Fibroblast of lung (primary cell): ENCODE measurements at regions not wholly inside any gene's neighbourhood (a gene's known extent, or its start where the extent isn't known, plus 50 kb on each side); places are given as distances from the start of the nearest gene placed in this dataset.

ENCODE experiments used
- DNase-seq, 2 donors: peaks; one replicate each; pipeline versions ENCODE4 v3.0.0 to v3.0.0-alpha.2; 2010; ENCODE audit warnings: low read depth in 2 of 2
- H2AFZ ChIP-seq: 2 replicates; pipeline ENCODE4 v1.5.1; 2012; ENCODE audit warnings: low read length, control low read depth, inconsistent platforms
- H3K27ac ChIP-seq: 2 replicates; pipeline ENCODE4 v1.5.1; 2011; ENCODE audit warnings: low read length, control low read depth; ENCODE audit not compliant: insufficient read depth
- H3K27me3 ChIP-seq: 2 replicates; pipeline ENCODE4 v1.5.1; 2011; ENCODE audit warnings: mild to moderate bottlenecking, low read length; ENCODE audit not compliant: control insufficient read depth, insufficient read depth
- H3K36me3 ChIP-seq: 2 replicates; pipeline ENCODE4 v1.5.1; 2011; ENCODE audit warnings: low read length; ENCODE audit not compliant: control insufficient read depth, insufficient read depth
- H3K4me1 ChIP-seq: 2 replicates; pipeline ENCODE4 v1.5.1; 2011; ENCODE audit warnings: low read length; ENCODE audit not compliant: control insufficient read depth, insufficient read depth; ENCODE audit errors: extremely low read depth
- H3K4me2 ChIP-seq: 2 replicates; pipeline ENCODE4 v1.5.1; 2011; ENCODE audit warnings: low read length, control low read depth; ENCODE audit not compliant: insufficient read depth; ENCODE audit errors: extremely low read depth
- H3K4me3 ChIP-seq, 4 experiments: fragments of 200-600 bp in 1 of 4; sonication (generic) in 1 of 4; replicated peaks in 1 of 4; 2 replicates each; pipeline ENCODE4 v1.5.1; 2011 to 2016; ENCODE audit warnings: low read length in 4 of 4, low read depth in 3 of 4, mild to moderate bottlenecking in 3 of 4, control low read depth in 2 of 4, inconsistent platforms in 1 of 4, mixed read lengths in 1 of 4; ENCODE audit not compliant: insufficient read depth in 1 of 4; ENCODE audit errors: control extremely low read depth in 1 of 4
- H3K79me2 ChIP-seq: 2 replicates; pipeline ENCODE4 v1.5.1; 2012; ENCODE audit warnings: mild to moderate bottlenecking, low read length, inconsistent platforms; ENCODE audit not compliant: control insufficient read depth, insufficient read depth
- H3K9ac ChIP-seq: 2 replicates; pipeline ENCODE4 v1.5.1; 2011; ENCODE audit warnings: mild to moderate bottlenecking, low read length, control low read depth; ENCODE audit not compliant: insufficient read depth
- H3K9me3 ChIP-seq: 2 replicates; pipeline ENCODE4 v1.5.1; 2012; ENCODE audit warnings: low read depth, low read length; ENCODE audit not compliant: control insufficient read depth, insufficient read depth
- H4K20me1 ChIP-seq: 2 replicates; pipeline ENCODE4 v1.5.1; 2011; ENCODE audit warnings: low read length; ENCODE audit not compliant: control insufficient read depth, insufficient read depth; ENCODE audit errors: extremely low read depth
- EZH2 ChIP-seq: IDR thresholded peaks from 2 replicates; pipeline ENCODE4 v1.5.1; 2012; ENCODE audit warnings: low read length, control low read depth, mild to moderate bottlenecking; ENCODE audit errors: missing control alignments
- TF ChIP-seq, protein P1 (sequence below), 2 donors: IDR thresholded peaks in 1 of 2; conservative IDR thresholded peaks in 1 of 2; 1 replicate in 1 of 2; 2 replicates in 1 of 2; pipeline ENCODE4 v1.5.1; 2011 to 2012; ENCODE audit warnings: low read length in 2 of 2, control low read depth in 1 of 2, inconsistent platforms in 1 of 2, low read depth in 1 of 2, mild to moderate bottlenecking in 1 of 2

DNA sequence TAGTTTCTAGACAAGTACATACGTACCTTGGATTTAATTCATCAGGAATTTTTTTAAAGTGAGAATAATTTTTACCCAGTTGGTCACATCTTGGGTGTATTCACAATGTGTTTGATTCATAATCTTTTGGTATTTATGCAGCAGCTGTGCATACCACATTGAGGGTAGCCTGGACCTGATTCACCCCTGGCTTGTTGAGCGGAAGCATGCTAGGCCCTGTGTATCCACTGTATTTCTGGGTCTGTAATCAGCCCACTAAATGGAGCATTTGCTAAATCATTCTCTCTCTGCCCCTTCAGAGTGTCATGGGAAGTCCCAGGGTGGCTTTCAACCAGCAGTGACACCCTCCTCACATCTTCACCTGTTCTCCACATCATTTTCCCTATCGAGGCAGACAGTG, 203.8 kb upstream of the RGS6 start:
- TF ChIP-seq, protein P1, sequence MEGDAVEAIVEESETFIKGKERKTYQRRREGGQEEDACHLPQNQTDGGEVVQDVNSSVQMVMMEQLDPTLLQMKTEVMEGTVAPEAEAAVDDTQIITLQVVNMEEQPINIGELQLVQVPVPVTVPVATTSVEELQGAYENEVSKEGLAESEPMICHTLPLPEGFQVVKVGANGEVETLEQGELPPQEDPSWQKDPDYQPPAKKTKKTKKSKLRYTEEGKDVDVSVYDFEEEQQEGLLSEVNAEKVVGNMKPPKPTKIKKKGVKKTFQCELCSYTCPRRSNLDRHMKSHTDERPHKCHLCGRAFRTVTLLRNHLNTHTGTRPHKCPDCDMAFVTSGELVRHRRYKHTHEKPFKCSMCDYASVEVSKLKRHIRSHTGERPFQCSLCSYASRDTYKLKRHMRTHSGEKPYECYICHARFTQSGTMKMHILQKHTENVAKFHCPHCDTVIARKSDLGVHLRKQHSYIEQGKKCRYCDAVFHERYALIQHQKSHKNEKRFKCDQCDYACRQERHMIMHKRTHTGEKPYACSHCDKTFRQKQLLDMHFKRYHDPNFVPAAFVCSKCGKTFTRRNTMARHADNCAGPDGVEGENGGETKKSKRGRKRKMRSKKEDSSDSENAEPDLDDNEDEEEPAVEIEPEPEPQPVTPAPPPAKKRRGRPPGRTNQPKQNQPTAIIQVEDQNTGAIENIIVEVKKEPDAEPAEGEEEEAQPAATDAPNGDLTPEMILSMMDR (conservative IDR thresholded peaks at IDR 0.05 in 1 of 2, IDR thresholded peaks at IDR 0.05 in 1 of 2; ENCODE audit: low read depth in 1 of 2, low read length in 2 of 2), result no peak
- no peak for TF ChIP-seq EZH2
- no peak overlapping the region for H3K27ac ChIP-seq
- no peak overlapping the region for H2AFZ ChIP-seq
- DNase-seq, result peak in 1 of 2 donors; percentile 84
- no peaks in the 10 kb centered on the region for H3K79me2 ChIP-seq
- H3K4me3 ChIP-seq, result no peak overlapping the region
- H3K27me3 ChIP-seq, result no peaks in the 10 kb centered on the region
- H3K4me1 ChIP-seq, result peaks cover 7% of the 10 kb centered on the region
- no peak overlapping the region for H3K9ac ChIP-seq
- H3K4me2 ChIP-seq, result no peak overlapping the region
- peaks cover 5% of the 10 kb centered on the region for H3K36me3 ChIP-seq
- H3K9me3 ChIP-seq, result no peaks in the 10 kb centered on the region
- no peaks in the 10 kb centered on the region for H4K20me1 ChIP-seq

DNA sequence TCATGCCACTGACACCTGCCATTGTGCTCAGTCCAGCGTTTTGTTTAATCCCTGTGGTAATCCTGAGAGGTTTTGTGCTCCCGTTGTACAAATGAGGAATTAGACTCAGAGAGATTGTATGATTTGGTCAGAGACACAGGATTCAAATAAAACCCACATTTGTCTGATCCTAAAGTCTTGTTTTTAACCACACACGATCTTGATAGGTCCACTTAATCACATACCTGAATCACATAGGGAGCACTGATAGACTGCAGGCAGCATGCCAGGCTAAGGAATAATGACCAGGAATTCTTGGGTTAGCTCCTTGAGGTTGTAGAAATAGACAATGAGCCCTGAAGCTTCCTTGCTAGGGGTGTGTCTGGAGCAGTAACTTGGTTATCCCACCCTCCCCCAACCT, 202.6 kb upstream of the RGS6 start:
- DNase-seq, result peak in 1 of 2 donors; percentile 67
- no peaks in the 10 kb centered on the region for H3K79me2 ChIP-seq
- peaks cover 8% of the 10 kb centered on the region for H3K4me1 ChIP-seq
- TF ChIP-seq, protein P1 (conservative IDR thresholded peaks at IDR 0.05 in 1 of 2, IDR thresholded peaks at IDR 0.05 in 1 of 2; ENCODE audit: low read depth in 1 of 2, low read length in 2 of 2), result no peak
- no peak for TF ChIP-seq EZH2
- H3K27ac ChIP-seq, result no peak overlapping the region
- no peak overlapping the region for H3K9ac ChIP-seq
- no peak overlapping the region for H2AFZ ChIP-seq
- H3K27me3 ChIP-seq, result no peaks in the 10 kb centered on the region
- peaks cover 5% of the 10 kb centered on the region for H3K36me3 ChIP-seq
- no peak overlapping the region for H3K4me2 ChIP-seq
- H4K20me1 ChIP-seq, result no peaks in the 10 kb centered on the region
- no peaks in the 10 kb centered on the region for H3K9me3 ChIP-seq
- H3K4me3 ChIP-seq, result no peak overlapping the region

DNA sequence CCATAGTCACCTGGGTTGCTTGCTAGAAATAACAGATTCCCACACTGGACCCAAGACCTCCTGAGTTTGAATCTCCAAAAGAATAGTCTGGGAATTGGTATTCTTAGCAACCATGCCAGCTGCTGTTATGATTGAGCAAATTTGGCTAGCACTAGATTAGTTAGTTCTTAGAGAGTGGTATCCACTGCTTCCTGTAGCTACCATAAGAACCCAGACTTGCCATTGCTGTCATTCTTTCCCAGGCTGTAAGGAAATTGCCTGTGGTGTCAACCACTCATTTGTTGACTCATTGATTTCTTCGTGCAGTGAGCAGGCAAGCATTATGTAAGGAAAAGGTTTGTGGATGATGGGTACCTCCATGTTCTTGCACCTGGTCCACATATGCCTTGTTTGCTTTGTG, 201.8 kb upstream of the RGS6 start:
- no peaks in the 10 kb centered on the region for H3K79me2 ChIP-seq
- no peaks in the 10 kb centered on the region for H4K20me1 ChIP-seq
- no peaks in the 10 kb centered on the region for H3K9me3 ChIP-seq
- peaks cover 6% of the 10 kb centered on the region for H3K4me1 ChIP-seq
- no peaks in the 10 kb centered on the region for H3K27me3 ChIP-seq
- H2AFZ ChIP-seq, result no peak overlapping the region
- H3K36me3 ChIP-seq, result peaks cover 3% of the 10 kb centered on the region
- no peak overlapping the region for H3K27ac ChIP-seq
- TF ChIP-seq, protein P1 (conservative IDR thresholded peaks at IDR 0.05 in 1 of 2, IDR thresholded peaks at IDR 0.05 in 1 of 2; ENCODE audit: low read depth in 1 of 2, low read length in 2 of 2), result no peak
- TF ChIP-seq EZH2, result no peak
- no peak overlapping the region for H3K4me3 ChIP-seq
- peak in 1 of 2 donors; percentile 66 for DNase-seq
- no peak overlapping the region for H3K9ac ChIP-seq
- no peak overlapping the region for H3K4me2 ChIP-seq
